ENCODE measurements at regions not wholly inside any gene's neighbourhood (a gene's known extent, or its start where the extent isn't known, plus 50 kb on each side); places are given as distances from the start of the nearest gene placed in this dataset.

DNA sequence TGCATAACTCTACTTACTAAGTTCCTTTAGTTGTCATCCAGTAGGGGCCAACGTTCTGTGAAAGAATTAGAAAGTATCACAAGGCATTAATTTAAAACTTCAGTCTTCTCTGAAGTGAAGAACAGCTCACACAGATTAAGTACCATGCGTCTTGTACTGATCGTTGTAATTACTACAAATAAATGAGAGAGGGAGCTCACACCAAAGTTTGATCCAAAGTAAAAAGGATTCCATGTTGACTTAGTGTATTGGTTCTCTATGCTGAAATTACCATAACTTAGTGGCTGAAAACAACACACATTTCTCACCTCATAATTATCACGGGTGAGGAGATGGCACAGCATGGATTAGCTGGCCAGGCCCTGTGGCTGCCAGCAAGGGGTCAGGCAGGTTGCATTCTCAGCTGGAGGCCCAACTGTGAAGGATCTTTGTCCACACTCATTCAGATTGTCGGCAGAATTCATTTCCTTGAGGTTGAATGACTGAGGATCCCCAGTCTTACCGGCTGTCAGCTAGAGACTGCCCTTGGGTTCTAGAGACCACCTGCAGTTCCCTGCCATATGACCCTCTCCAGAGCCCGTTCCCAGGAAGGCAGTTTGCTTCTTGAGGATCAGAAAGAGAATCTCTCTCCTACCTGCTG is 169.1 kb downstream of the YTHDC2 start:
- WGBS, 2 donors: 71 to 72% methylated on average over 7 of the region's 7 CpGs
- intact Hi-C loops (cut with DNase I; ENCODE audit: low total_unique reads): no loop called here
- Histone ChIP-seq H3K9me3 (no peaks in the 10 kb centered on the region), H3K27me3 (no peaks in the 10 kb centered on the region), H3K27ac (no peak overlapping the region), H3K36me3 (ENCODE audit: low read depth, missing control alignments) (no peaks in the 10 kb centered on the region), H3K4me1 (no peaks in the 10 kb centered on the region), H3K4me3 (no peak overlapping the region)
- no peak for DNase-seq
- TF ChIP-seq, protein P1, sequence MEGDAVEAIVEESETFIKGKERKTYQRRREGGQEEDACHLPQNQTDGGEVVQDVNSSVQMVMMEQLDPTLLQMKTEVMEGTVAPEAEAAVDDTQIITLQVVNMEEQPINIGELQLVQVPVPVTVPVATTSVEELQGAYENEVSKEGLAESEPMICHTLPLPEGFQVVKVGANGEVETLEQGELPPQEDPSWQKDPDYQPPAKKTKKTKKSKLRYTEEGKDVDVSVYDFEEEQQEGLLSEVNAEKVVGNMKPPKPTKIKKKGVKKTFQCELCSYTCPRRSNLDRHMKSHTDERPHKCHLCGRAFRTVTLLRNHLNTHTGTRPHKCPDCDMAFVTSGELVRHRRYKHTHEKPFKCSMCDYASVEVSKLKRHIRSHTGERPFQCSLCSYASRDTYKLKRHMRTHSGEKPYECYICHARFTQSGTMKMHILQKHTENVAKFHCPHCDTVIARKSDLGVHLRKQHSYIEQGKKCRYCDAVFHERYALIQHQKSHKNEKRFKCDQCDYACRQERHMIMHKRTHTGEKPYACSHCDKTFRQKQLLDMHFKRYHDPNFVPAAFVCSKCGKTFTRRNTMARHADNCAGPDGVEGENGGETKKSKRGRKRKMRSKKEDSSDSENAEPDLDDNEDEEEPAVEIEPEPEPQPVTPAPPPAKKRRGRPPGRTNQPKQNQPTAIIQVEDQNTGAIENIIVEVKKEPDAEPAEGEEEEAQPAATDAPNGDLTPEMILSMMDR (IDR thresholded peaks at IDR 0.05): no peak
- TF ChIP-seq POLR2A (IDR thresholded peaks at IDR 0.05): no peak

- no peak overlapping the region for H3K4me3 ChIP-seq
- no peaks in the 10 kb centered on the region for H3K27me3 ChIP-seq
- TF ChIP-seq, protein P1 (IDR thresholded peaks at IDR 0.05): no peak
- no peak for TF ChIP-seq POLR2A (IDR thresholded peaks at IDR 0.05)
- DNase-seq: no peak
- no peak overlapping the region for H3K27ac ChIP-seq
- WGBS, 2 donors: 95 to 100% methylated on average over 2 of the region's 2 CpGs
- intact Hi-C loops (cut with DNase I; ENCODE audit: low total_unique reads): no loop called here
- H3K9me3 ChIP-seq: no peaks in the 10 kb centered on the region
- no peaks in the 10 kb centered on the region for H3K4me1 ChIP-seq
- H3K36me3 ChIP-seq (ENCODE audit: low read depth, missing control alignments): no peaks in the 10 kb centered on the region
Measured at GRCh38 chr5:113683211-113683610, 169.7 kb downstream of the YTHDC2 start.

GRCh38 chr5:113686599-113686998 is 173.1 kb downstream of the YTHDC2 start:
- intact Hi-C loops (cut with DNase I; ENCODE audit: low total_unique reads): no loop called here
- no peaks in the 10 kb centered on the region for H3K9me3 ChIP-seq

DNA sequence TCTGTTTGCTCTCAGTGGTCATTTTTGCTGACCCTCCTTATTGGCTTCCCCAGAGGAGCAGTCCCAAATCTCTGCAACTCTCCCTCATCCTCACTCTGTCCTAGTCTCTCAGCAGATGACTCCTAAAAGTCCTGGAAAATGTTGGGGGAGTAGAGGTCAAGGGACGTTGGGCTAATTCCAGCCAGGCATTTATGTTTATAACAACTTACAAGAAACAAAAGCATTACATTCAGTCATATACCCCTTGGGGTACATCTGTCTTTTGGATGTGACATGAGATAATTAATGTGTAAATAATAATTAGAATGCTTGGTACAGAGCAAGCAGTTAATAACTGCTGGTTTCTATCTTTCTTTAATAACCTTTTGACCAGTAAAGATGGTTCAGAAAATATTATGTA is 176.2 kb downstream of the YTHDC2 start:
- Histone ChIP-seq H3K27me3 (peaks cover 5% of the 10 kb centered on the region), H3K4me1 (peaks cover 4% of the 10 kb centered on the region), H3K9me3 (no peaks in the 10 kb centered on the region), H3K36me3 (ENCODE audit: low read depth, missing control alignments) (no peaks in the 10 kb centered on the region), H3K4me3 (no peak overlapping the region), H3K27ac (no peak overlapping the region)
- TF ChIP-seq, protein P1 (IDR thresholded peaks at IDR 0.05): no peak
- no peak for TF ChIP-seq POLR2A (IDR thresholded peaks at IDR 0.05)
- intact Hi-C loops (cut with DNase I; ENCODE audit: low total_unique reads): no loop called here
- WGBS, 2 donors: 57 to 62% methylated on average over 1 of the region's 1 CpG
- DNase-seq: no peak

More at GRCh38 chr5:113686599-113686998, 173.1 kb downstream of the YTHDC2 start:
- 83 to 93% methylated on average over 3 of the region's 3 CpGs for WGBS, 2 donors
- H3K27ac ChIP-seq: no peak overlapping the region
- no peak overlapping the region for H3K4me3 ChIP-seq
- H3K36me3 ChIP-seq (ENCODE audit: low read depth, missing control alignments): no peaks in the 10 kb centered on the region
- DNase-seq: no peak
- H3K4me1 ChIP-seq: no peaks in the 10 kb centered on the region
- no peak for TF ChIP-seq POLR2A (IDR thresholded peaks at IDR 0.05)
- TF ChIP-seq, protein P1 (IDR thresholded peaks at IDR 0.05): no peak
- no peaks in the 10 kb centered on the region for H3K27me3 ChIP-seq

DNA sequence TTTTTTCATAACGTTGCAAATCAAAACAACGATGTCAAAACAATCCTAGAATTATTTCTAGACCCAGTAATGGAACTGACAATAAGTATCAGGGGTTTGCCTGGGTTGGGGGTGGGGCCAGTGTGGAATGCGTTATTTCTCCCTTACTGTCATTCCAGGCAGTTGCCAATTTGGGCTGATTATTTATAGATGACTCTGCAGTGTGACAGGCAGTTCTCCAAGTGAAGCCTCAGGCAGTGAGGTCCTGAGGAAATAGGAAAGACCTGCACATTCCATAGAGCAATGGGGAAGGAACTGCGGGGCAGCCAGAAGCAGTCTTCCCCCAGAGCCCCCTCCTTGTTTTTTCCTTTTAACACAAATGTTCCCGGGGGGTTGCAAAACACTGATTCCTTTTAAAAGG is 179.0 kb downstream of the YTHDC2 start:
- 14 to 18% methylated on average over 5 of the region's 5 CpGs for WGBS, 2 donors
- Histone ChIP-seq H3K36me3 (ENCODE audit: low read depth, missing control alignments) (no peaks in the 10 kb centered on the region), H3K27ac (no peak overlapping the region), H3K9me3 (no peaks in the 10 kb centered on the region), H3K4me3 (peak overlapping the region in 1 of 2 donors; percentile 15), H3K27me3 (peaks cover 5% of the 10 kb centered on the region), H3K4me1 (peaks cover 4% of the 10 kb centered on the region)
- TF ChIP-seq, protein P1 (IDR thresholded peaks at IDR 0.05): no peak
- no peak for TF ChIP-seq POLR2A (IDR thresholded peaks at IDR 0.05)
- DNase-seq: no peak
- intact Hi-C loops (cut with DNase I; ENCODE audit: low total_unique reads): no loop called here
